Breast epithelium (tissue), 3 donors: ENCODE measurements at regions not wholly inside any gene's neighbourhood (a gene's known extent, or its start where the extent isn't known, plus 50 kb on each side); places are given as distances from the start of the nearest gene placed in this dataset.

ENCODE experiments used
- CTCF ChIP-seq, 3 donors: fragments of 450-650 bp; IDR thresholded peaks; one replicate each; pipeline ENCODE4 v1.5.1; 2016 to 2017; ENCODE audit warnings: antibody characterized with exemption in 3 of 3, mild to moderate bottlenecking in 3 of 3, moderate library complexity in 3 of 3
- POLR2A ChIP-seq: fragments of 450-650 bp; IDR thresholded peaks from one replicate; pipeline ENCODE4 v1.6.1; 2016; ENCODE audit warnings: antibody characterized with exemption, mild to moderate bottlenecking, moderate library complexity
- POLR2AphosphoS5 ChIP-seq, 3 donors: sonication (generic); formaldehyde crosslinking; IDR thresholded peaks; one replicate each; pipeline ENCODE4 v1.6.1; 2017; ENCODE audit warnings: antibody characterized with exemption in 3 of 3

DNA sequence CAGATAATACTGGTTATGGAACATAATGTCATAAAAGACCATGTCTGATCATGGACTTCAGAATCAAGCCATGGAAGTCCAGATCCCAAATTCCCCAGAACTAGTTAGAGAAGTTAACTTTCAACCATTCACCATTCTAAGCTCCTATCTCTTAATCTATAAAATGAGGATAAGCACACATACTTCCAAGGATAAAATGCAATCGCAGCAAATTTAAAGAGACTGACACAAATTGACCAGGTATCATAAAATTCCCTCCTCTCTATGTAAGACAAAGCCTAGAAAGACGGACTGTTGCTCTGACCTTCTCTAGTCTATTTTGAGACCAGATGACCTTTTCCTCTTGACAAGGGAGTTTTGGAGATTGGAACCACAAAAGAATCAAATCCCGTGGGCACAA is 426.7 kb downstream of the PLPP3 start:
- TF ChIP-seq CTCF (IDR thresholded peaks at IDR 0.05) (no peak), POLR2AphosphoS5 (IDR thresholded peaks at IDR 0.05) (no peak), POLR2A (no peak)
